ENCODE measurements at regions not wholly inside any gene's neighbourhood (a gene's known extent, or its start where the extent isn't known, plus 50 kb on each side); places are given as distances from the start of the nearest gene placed in this dataset.

- Mint-ChIP-seq H3K9me3 (peaks cover 5 to 10% (median 6%) of the 10 kb centered on the region in 5 donors), H3K27me3 (no peaks in the 10 kb centered on the region), H3K4me3 (no peak overlapping the region), H3K36me3 (peaks cover 0 to 5% (median 0%) of the 10 kb centered on the region in 3 donors), H3K4me1 (no peaks in the 10 kb centered on the region), H3K27ac (no peak overlapping the region)
- no peaks in the 10 kb centered on the region for H3K27me3 ChIP-seq (ENCODE audit: insufficient read depth, low read length, poor library complexity, severe bottlenecking)
- ChIA-PET POLR2A (no interaction called here), CTCF (no interaction called here)
- no peak overlapping the region for H3K4me3 ChIP-seq (ENCODE audit: low read length)
- no peaks in the 10 kb centered on the region for H3K36me3 ChIP-seq (ENCODE audit: insufficient read depth, low read length)
- no peaks in the 10 kb centered on the region for H3K9me3 ChIP-seq (ENCODE audit: low read length)
- H3K27ac ChIP-seq (ENCODE audit: low read depth, low read length), result no peak overlapping the region
- no peaks in the 10 kb centered on the region for H3K4me1 ChIP-seq (ENCODE audit: insufficient read depth, low read length)
- DNase-seq, result no peak
These were observed 335.1 kb downstream of the HDGFL1 start for GRCh38 chr6:22904431-22904830.

- Histone ChIP-seq H3K9me3 (ENCODE audit: low read length) (no peaks in the 10 kb centered on the region), H3K4me3 (ENCODE audit: low read length) (no peak overlapping the region), H3K36me3 (ENCODE audit: insufficient read depth, low read length) (no peaks in the 10 kb centered on the region), H3K27ac (ENCODE audit: low read depth, low read length) (no peak overlapping the region), H3K4me1 (ENCODE audit: insufficient read depth, low read length) (no peaks in the 10 kb centered on the region), H3K27me3 (ENCODE audit: insufficient read depth, low read length, poor library complexity, severe bottlenecking) (no peaks in the 10 kb centered on the region)
- no peak for DNase-seq
- Mint-ChIP-seq H3K27ac (no peak overlapping the region), H3K4me3 (no peak overlapping the region), H3K27me3 (no peaks in the 10 kb centered on the region), H3K9me3 (peaks cover 2 to 11% (median 5%) of the 10 kb centered on the region in 5 donors), H3K36me3 (peaks cover 0 to 5% (median 0%) of the 10 kb centered on the region in 3 donors), H3K4me1 (no peaks in the 10 kb centered on the region)
- CTCF ChIA-PET, result no interaction called here
- POLR2A ChIA-PET, result no interaction called here
These were observed 336.8 kb downstream of the HDGFL1 start for GRCh38 chr6:22906091-22906549.

GRCh38 chr6:22907085-22907484, 337.7 kb downstream of the HDGFL1 start:
- H3K27me3 ChIP-seq (ENCODE audit: insufficient read depth, low read length, poor library complexity, severe bottlenecking), result no peaks in the 10 kb centered on the region
- H3K4me3 Mint-ChIP-seq, result no peak overlapping the region
- no peaks in the 10 kb centered on the region for H3K9me3 ChIP-seq (ENCODE audit: low read length)
- no peak overlapping the region for H3K4me3 ChIP-seq (ENCODE audit: low read length)
- H3K27me3 Mint-ChIP-seq, result no peaks in the 10 kb centered on the region
- no peak overlapping the region for H3K27ac ChIP-seq (ENCODE audit: low read depth, low read length)
- no peaks in the 10 kb centered on the region for H3K4me1 ChIP-seq (ENCODE audit: insufficient read depth, low read length)
- H3K9me3 Mint-ChIP-seq, result peaks cover 0 to 9% (median 5%) of the 10 kb centered on the region in 5 donors
- CTCF ChIA-PET, result no interaction called here
- no peak overlapping the region for H3K27ac Mint-ChIP-seq
- H3K36me3 ChIP-seq (ENCODE audit: insufficient read depth, low read length), result no peaks in the 10 kb centered on the region
- no peak for DNase-seq
- no peaks in the 10 kb centered on the region for H3K4me1 Mint-ChIP-seq
- H3K36me3 Mint-ChIP-seq, result peaks cover 0 to 5% (median 0%) of the 10 kb centered on the region in 3 donors
- POLR2A ChIA-PET, result no interaction called here

- Mint-ChIP-seq H3K4me1 (no peaks in the 10 kb centered on the region), H3K27ac (no peak overlapping the region), H3K27me3 (no peaks in the 10 kb centered on the region), H3K36me3 (peaks cover 0 to under 1% (median 0%) of the 10 kb centered on the region in 3 donors), H3K4me3 (no peak overlapping the region), H3K9me3 (peaks cover 5 to 11% (median 5%) of the 10 kb centered on the region in 5 donors)
- H3K27me3 ChIP-seq (ENCODE audit: insufficient read depth, low read length, poor library complexity, severe bottlenecking), result no peaks in the 10 kb centered on the region
- no peaks in the 10 kb centered on the region for H3K36me3 ChIP-seq (ENCODE audit: insufficient read depth, low read length)
- no peaks in the 10 kb centered on the region for H3K9me3 ChIP-seq (ENCODE audit: low read length)
- H3K27ac ChIP-seq (ENCODE audit: low read depth, low read length), result no peak overlapping the region
- no peak overlapping the region for H3K4me3 ChIP-seq (ENCODE audit: low read length)
- CTCF ChIA-PET, result no interaction called here
- POLR2A ChIA-PET, result no interaction called here
- H3K4me1 ChIP-seq (ENCODE audit: insufficient read depth, low read length), result no peaks in the 10 kb centered on the region
- no peak for DNase-seq
These were observed 341.0 kb downstream of the HDGFL1 start for GRCh38 chr6:22910370-22910769.

GRCh38 chr6:22913612-22914011, 344.2 kb downstream of the HDGFL1 start:
- ChIA-PET CTCF (no interaction called here), POLR2A (no interaction called here)
- H3K4me1 ChIP-seq (ENCODE audit: insufficient read depth, low read length), result no peaks in the 10 kb centered on the region
- Mint-ChIP-seq H3K4me1 (no peaks in the 10 kb centered on the region), H3K27me3 (no peaks in the 10 kb centered on the region), H3K9me3 (peaks cover 0 to 15% (median 5%) of the 10 kb centered on the region in 5 donors), H3K27ac (no peak overlapping the region), H3K36me3 (no peaks in the 10 kb centered on the region), H3K4me3 (no peak overlapping the region)
- no peaks in the 10 kb centered on the region for H3K36me3 ChIP-seq (ENCODE audit: insufficient read depth, low read length)
- no peak for DNase-seq
- H3K9me3 ChIP-seq (ENCODE audit: low read length), result no peaks in the 10 kb centered on the region
- no peaks in the 10 kb centered on the region for H3K27me3 ChIP-seq (ENCODE audit: insufficient read depth, low read length, poor library complexity, severe bottlenecking)
- H3K27ac ChIP-seq (ENCODE audit: low read depth, low read length), result no peak overlapping the region
- no peak overlapping the region for H3K4me3 ChIP-seq (ENCODE audit: low read length)

- Mint-ChIP-seq H3K4me3 (no peak overlapping the region), H3K9me3 (peaks cover 0 to 26% (median 5%) of the 10 kb centered on the region in 5 donors), H3K27me3 (no peaks in the 10 kb centered on the region), H3K36me3 (no peaks in the 10 kb centered on the region), H3K4me1 (no peaks in the 10 kb centered on the region), H3K27ac (no peak overlapping the region)
- Histone ChIP-seq H3K4me1 (ENCODE audit: insufficient read depth, low read length) (no peaks in the 10 kb centered on the region), H3K9me3 (ENCODE audit: low read length) (no peaks in the 10 kb centered on the region), H3K27ac (ENCODE audit: low read depth, low read length) (no peak overlapping the region), H3K27me3 (ENCODE audit: insufficient read depth, low read length, poor library complexity, severe bottlenecking) (no peaks in the 10 kb centered on the region), H3K36me3 (ENCODE audit: insufficient read depth, low read length) (no peaks in the 10 kb centered on the region), H3K4me3 (ENCODE audit: low read length) (no peak overlapping the region)
- ChIA-PET POLR2A (no interaction called here), CTCF (no interaction called here)
- no peak for DNase-seq
These were observed 348.0 kb downstream of the HDGFL1 start for GRCh38 chr6:22917344-22917743.

GRCh38 chr6:22921828-22922227, 352.5 kb downstream of the HDGFL1 start:
- no peaks in the 10 kb centered on the region for H3K4me1 Mint-ChIP-seq
- H3K27ac Mint-ChIP-seq, result no peak overlapping the region
- no peaks in the 10 kb centered on the region for H3K36me3 ChIP-seq (ENCODE audit: insufficient read depth, low read length)
- no peak overlapping the region for H3K4me3 ChIP-seq (ENCODE audit: low read length)
- no peaks in the 10 kb centered on the region for H3K27me3 Mint-ChIP-seq
- no peak overlapping the region for H3K27ac ChIP-seq (ENCODE audit: low read depth, low read length)
- CTCF ChIA-PET, result no interaction called here
- no peak for DNase-seq
- H3K9me3 Mint-ChIP-seq, result peaks cover 2 to 20% (median 7%) of the 10 kb centered on the region in 5 donors
- H3K27me3 ChIP-seq (ENCODE audit: insufficient read depth, low read length, poor library complexity, severe bottlenecking), result no peaks in the 10 kb centered on the region
- POLR2A ChIA-PET, result no interaction called here
- no peaks in the 10 kb centered on the region for H3K4me1 ChIP-seq (ENCODE audit: insufficient read depth, low read length)
- H3K36me3 Mint-ChIP-seq, result no peaks in the 10 kb centered on the region
- H3K9me3 ChIP-seq (ENCODE audit: low read length), result no peaks in the 10 kb centered on the region
- no peak overlapping the region for H3K4me3 Mint-ChIP-seq

- H3K27me3 Mint-ChIP-seq, result no peaks in the 10 kb centered on the region
- no peak overlapping the region for H3K27ac ChIP-seq (ENCODE audit: low read depth, low read length)
- peaks cover 0 to 3% (median 2%) of the 10 kb centered on the region in 5 donors for H3K9me3 Mint-ChIP-seq
- no peaks in the 10 kb centered on the region for H3K36me3 Mint-ChIP-seq
- ChIA-PET POLR2A (no interaction called here), CTCF (no interaction called here)
- H3K4me1 Mint-ChIP-seq, result no peaks in the 10 kb centered on the region
- H3K9me3 ChIP-seq (ENCODE audit: low read length), result no peaks in the 10 kb centered on the region
- H3K4me1 ChIP-seq (ENCODE audit: insufficient read depth, low read length), result no peaks in the 10 kb centered on the region
- no peaks in the 10 kb centered on the region for H3K27me3 ChIP-seq (ENCODE audit: insufficient read depth, low read length, poor library complexity, severe bottlenecking)
- DNase-seq, result no peak
- H3K36me3 ChIP-seq (ENCODE audit: insufficient read depth, low read length), result no peaks in the 10 kb centered on the region
- H3K4me3 Mint-ChIP-seq, result no peak overlapping the region
- no peak overlapping the region for H3K4me3 ChIP-seq (ENCODE audit: low read length)
- H3K27ac Mint-ChIP-seq, result no peak overlapping the region
These were observed 356.0 kb downstream of the HDGFL1 start for GRCh38 chr6:22925304-22925835.

Data from CD8-positive, alpha-beta memory T cell (primary cell).